Astrocyte of the spinal cord (primary cell): ENCODE measurements at regions not wholly inside any gene's neighbourhood (a gene's known extent, or its start where the extent isn't known, plus 50 kb on each side); places are given as distances from the start of the nearest gene placed in this dataset.

ENCODE experiments used
- DNase-seq: peaks from one replicate; pipeline ENCODE4 v3.0.0; 2011; ENCODE audit warnings: low read depth, low spot score
- H3K4me3 ChIP-seq: 2 replicates; pipeline ENCODE4 v1.5.1; 2011; ENCODE audit warnings: low read depth, mild to moderate bottlenecking, low read length, moderate library complexity
- CTCF ChIP-seq: IDR thresholded peaks from 2 replicates; pipeline ENCODE4 v1.5.1; 2012; ENCODE audit warnings: low read depth, mild to moderate bottlenecking, low read length, inconsistent platforms
- in situ Hi-C: cut with HindIII; loops from 2 replicates; pipeline ENCODE4 v1.10.0; 2017; ENCODE audit warnings: low sequenced_read_pairs

DNA sequence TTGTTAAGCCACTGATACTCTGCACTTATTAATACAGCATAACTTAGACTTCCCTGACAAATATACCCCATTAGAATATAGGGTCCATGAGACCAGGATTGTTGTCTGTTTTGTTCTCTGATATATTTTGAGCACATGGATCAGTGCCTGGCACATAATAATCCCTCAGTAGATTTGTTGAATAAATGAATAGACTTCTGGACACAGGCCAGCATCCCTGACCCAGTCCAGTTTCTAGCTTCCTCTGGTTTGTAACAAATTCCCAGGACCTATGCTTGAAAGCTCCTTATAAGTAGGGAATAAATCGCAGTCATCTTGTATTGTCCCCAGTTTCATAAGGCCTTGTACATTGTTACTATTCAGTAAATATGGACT lies 58.2 kb upstream of the GADD45A start:
- no peak overlapping the region for H3K4me3 ChIP-seq
- in situ Hi-C loops = no loop called here
- DNase-seq = no peak
- TF ChIP-seq CTCF = no peak

DNA sequence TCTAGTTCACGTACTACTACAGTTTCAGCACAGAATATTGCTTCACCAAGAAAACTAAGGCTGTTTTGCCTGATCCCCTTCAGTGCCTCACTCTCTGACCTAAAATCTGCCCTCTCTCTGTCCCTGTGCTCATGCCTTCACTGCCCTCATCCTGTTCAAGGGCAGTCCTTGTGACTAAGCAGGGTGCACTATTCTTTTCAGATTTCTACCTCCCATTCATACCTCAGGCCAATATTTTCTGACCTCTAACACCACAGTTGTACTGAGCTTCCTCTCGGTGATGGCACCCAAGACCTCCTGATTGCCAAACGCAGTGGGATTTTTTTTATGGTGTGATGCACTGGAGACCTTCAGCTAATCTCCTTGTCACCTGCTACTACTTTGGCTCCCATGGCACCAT lies 57.7 kb upstream of the GADD45A start:
- in situ Hi-C loops = no loop called here
- H3K4me3 ChIP-seq = no peak overlapping the region
- DNase-seq = no peak
- TF ChIP-seq CTCF = no peak

- DNase-seq = no peak
- H3K4me3 ChIP-seq = no peak overlapping the region
- in situ Hi-C loops = no loop called here
- TF ChIP-seq CTCF = no peak
Observed at GRCh38 chr1:67627906-67628305, 57.1 kb upstream of the GADD45A start.

DNA sequence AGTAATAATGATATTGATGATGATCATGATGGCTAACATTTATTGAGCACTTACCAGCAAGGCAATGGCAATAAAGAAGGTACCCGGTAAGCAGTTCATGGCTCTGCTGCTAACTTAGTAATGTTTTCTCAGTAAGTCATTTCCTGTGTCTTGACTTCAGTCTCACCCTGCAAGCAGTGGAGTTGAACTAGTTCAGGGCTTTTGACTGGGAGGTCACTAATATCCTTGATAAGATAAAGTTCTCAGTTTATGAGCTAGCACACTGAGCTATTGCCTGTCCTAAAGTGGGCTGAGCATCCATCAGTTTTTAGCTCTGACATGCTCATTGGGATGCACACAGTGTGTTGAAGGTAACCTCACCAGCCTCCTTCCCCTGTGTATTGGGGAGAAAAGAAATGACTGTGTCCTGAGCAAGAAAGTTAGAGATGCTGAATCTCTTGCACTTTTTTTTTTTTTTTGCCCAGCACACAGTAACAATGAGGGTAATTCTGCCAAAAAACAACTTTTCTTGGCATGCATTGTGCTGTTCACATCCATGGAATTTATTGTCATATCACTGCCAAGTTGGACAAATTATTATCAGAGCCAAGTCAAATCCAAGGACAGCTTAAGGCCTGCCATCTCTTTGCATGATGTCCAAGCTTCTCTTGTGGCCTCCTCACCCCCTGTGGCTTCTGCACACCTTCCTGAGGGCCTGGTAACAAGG lies 55.5 kb upstream of the GADD45A start:
- no peak for DNase-seq
- in situ Hi-C loops = no loop called here
- no peak for TF ChIP-seq CTCF
- H3K4me3 ChIP-seq = no peak overlapping the region

DNA sequence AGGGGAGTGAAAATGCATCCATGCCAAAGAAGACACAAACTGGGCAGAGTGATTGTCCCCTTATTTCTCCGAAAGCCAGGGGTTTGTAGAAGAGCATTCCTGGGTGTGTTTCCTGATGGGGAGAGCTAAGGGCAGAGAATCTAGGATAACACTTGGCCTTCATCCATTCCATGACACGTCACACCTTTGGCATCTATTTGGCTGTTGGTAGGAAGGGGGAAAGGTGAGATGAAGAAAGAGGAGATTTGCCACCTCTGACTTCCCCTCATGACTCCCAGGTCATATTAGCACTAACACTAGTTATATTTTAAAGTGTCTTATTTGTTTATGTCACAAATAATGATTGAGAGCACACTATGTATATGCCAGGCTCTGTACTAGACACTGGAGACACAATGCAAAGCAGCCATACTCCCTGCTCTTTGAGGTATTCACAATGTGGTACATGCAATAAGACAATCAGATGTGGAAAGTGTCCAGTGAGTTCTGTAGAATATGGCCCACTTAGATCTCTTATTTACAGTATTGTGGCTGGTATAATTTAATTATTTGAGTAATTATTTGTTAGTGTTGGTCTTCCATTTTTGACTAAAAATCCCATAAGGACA lies 54.5 kb upstream of the GADD45A start:
- H3K4me3 ChIP-seq = no peak overlapping the region
- in situ Hi-C loops = no loop called here
- no peak for TF ChIP-seq CTCF
- no peak for DNase-seq

DNA sequence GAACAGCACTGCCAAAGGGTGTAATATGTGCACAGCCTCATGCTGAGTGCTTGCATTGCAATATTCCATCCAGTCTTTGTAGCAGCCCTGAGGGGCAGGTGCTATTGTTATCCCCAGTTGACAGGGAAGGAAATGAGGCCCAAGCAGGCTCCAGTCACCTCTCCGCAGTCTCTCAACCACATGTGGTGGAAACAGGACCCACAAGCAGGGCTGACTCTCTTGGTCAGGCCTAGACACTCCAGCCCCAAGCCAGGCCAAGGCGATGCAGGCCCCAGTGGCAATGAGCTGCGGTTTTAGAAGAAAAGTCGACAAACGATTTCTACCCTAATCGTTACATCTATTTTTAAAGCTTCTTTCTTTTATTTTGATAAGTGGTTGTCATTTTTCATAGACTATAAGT lies 52.6 kb upstream of the GADD45A start:
- no peak overlapping the region for H3K4me3 ChIP-seq
- no peak for TF ChIP-seq CTCF
- no peak for DNase-seq
- in situ Hi-C loops = no loop called here
